IMR-90 (cell line): ENCODE measurements at regions not wholly inside any gene's neighbourhood (a gene's known extent, or its start where the extent isn't known, plus 50 kb on each side); places are given as distances from the start of the nearest gene placed in this dataset.

Experiments
- ATAC-seq: fragments of 200-7000 bp; cut with Tn5 transposase; 2 replicates; pipeline ENCODE4 v1.9.1; 2020; ENCODE audit warnings: low read depth, mild to moderate bottlenecking, moderate library complexity
- BruUV-seq: library from RNA; stranded (reverse); fragments of 400-500 nt; replicated peaks from 2 replicates; lab custom pipeline; 2021; lab: Mats Ljungman, UMichigan
- CTCF ChIA-PET: fragments of 300-600 bp; formaldehyde crosslinking; extraction: SDS; loops from one replicate; lab custom pipeline; 2021; ENCODE audit warnings: antibody characterized with exemption; lab: Yijun Ruan, JAX
- POLR2A ChIA-PET: fragments of 300-600 bp; sonication (Branson Sonifier 250); formaldehyde crosslinking; loops from one replicate; lab custom pipeline; 2022; ENCODE audit warnings: antibody characterized with exemption; ENCODE audit not compliant: unreplicated experiment; lab: Charles Lee
- DNase-seq: peaks from one replicate; pipeline ENCODE4 v3.0.0; 2013
- H2AFZ ChIP-seq: replicated peaks from 2 replicates; pipeline ENCODE3; 2013; ENCODE audit warnings: low read length, mild to moderate bottlenecking; ENCODE audit not compliant: poor library complexity
- H2AK5ac ChIP-seq: 2 replicates; pipeline ENCODE4 v1.6.1; 2013; ENCODE audit warnings: low read depth, low read length, inconsistent platforms
- H2AK9ac ChIP-seq: replicated peaks from 2 replicates; pipeline ENCODE3; 2013; ENCODE audit warnings: mild to moderate bottlenecking, low read depth, low read length, moderate library complexity; ENCODE audit not compliant: poor library complexity
- H2BK120ac ChIP-seq: 2 replicates; pipeline ENCODE4 v1.6.1; 2013; ENCODE audit warnings: low read depth, low read length, inconsistent platforms
- H2BK15ac ChIP-seq: 3 replicates; pipeline ENCODE4 v1.6.1; 2013; ENCODE audit warnings: low read depth, low read length, inconsistent platforms
- H2BK20ac ChIP-seq: 2 replicates; pipeline ENCODE4 v1.6.1; 2013; ENCODE audit warnings: low read depth, mild to moderate bottlenecking, inconsistent platforms, low read length, moderate library complexity
- H2BK5ac ChIP-seq: 2 replicates; pipeline ENCODE4 v1.6.1; 2013; ENCODE audit warnings: mild to moderate bottlenecking, low read depth, low read length, inconsistent platforms; ENCODE audit not compliant: poor library complexity, severe bottlenecking
- H3K14ac ChIP-seq: replicated peaks from 2 replicates; pipeline ENCODE4 v1.6.1; 2013; ENCODE audit warnings: low read depth, low read length, inconsistent platforms
- H3K18ac ChIP-seq: 2 replicates; pipeline ENCODE4 v1.6.1; 2013; ENCODE audit warnings: low read depth, low read length, control low read depth
- H3K23ac ChIP-seq: 2 replicates; pipeline ENCODE4 v1.6.1; 2013; ENCODE audit warnings: low read depth, low read length, inconsistent platforms
- H3K27ac ChIP-seq: 2 replicates; pipeline ENCODE4 v1.5.1; 2013; ENCODE audit warnings: mild to moderate bottlenecking, control low read depth, low read length; ENCODE audit not compliant: insufficient read depth
- H3K27me3 ChIP-seq: 2 replicates; pipeline ENCODE4 v1.6.1; 2013; ENCODE audit warnings: low read length; ENCODE audit not compliant: control insufficient read depth, insufficient read depth
- H3K36me3 ChIP-seq: 2 replicates; pipeline ENCODE4 v1.6.1; 2013; ENCODE audit warnings: low read length, mixed read lengths; ENCODE audit not compliant: control insufficient read depth, insufficient read depth
- H3K4ac ChIP-seq: 2 replicates; pipeline ENCODE4 v1.6.1; 2013; ENCODE audit warnings: low read depth, low read length, inconsistent platforms
- H3K4me1 ChIP-seq: 2 replicates; pipeline ENCODE4 v1.6.1; 2013; ENCODE audit warnings: low read length, mixed read lengths; ENCODE audit not compliant: control insufficient read depth, insufficient read depth
- H3K4me2 ChIP-seq: 2 replicates; pipeline ENCODE4 v1.6.1; 2013; ENCODE audit warnings: low read depth, mild to moderate bottlenecking, control low read depth, low read length, moderate library complexity
- H3K4me3 ChIP-seq: 2 replicates; pipeline ENCODE4 v1.5.1; 2013; ENCODE audit warnings: low read depth, mild to moderate bottlenecking, control low read depth, low read length, moderate library complexity; ENCODE audit not compliant: insufficient read depth
- H3K56ac ChIP-seq: 2 replicates; pipeline ENCODE4 v1.6.1; 2013; ENCODE audit warnings: low read length, inconsistent platforms; ENCODE audit not compliant: insufficient read depth; ENCODE audit errors: extremely low read depth
- H3K79me1 ChIP-seq, 2 experiments: 2 replicates each; pipeline ENCODE4 v1.6.1; 2013; ENCODE audit warnings: low read length in 2 of 2, inconsistent platforms in 1 of 2, low read depth in 1 of 2
- H3K9ac ChIP-seq: 2 replicates; pipeline ENCODE4 v1.6.1; 2013; ENCODE audit warnings: low read depth, low read length, control low read depth
- H3K9me1 ChIP-seq: 2 replicates; pipeline ENCODE4 v1.6.1; 2013; ENCODE audit warnings: low read length, inconsistent platforms; ENCODE audit not compliant: insufficient read depth
- H3K9me3 ChIP-seq: 2 replicates; pipeline ENCODE4 v1.6.1; 2013; ENCODE audit warnings: low read length; ENCODE audit not compliant: control insufficient read depth, insufficient read depth
- H4K20me1 ChIP-seq: 2 replicates; pipeline ENCODE4 v1.6.1; 2013; ENCODE audit warnings: low read length, inconsistent platforms; ENCODE audit not compliant: insufficient read depth
- H4K5ac ChIP-seq: 2 replicates; pipeline ENCODE4 v1.6.1; 2013; ENCODE audit warnings: mild to moderate bottlenecking, low read depth, low read length, control low read depth
- H4K8ac ChIP-seq, 2 experiments: 2 replicates each; pipeline ENCODE4 v1.6.1; 2013; ENCODE audit warnings: low read depth in 2 of 2, low read length in 2 of 2, control low read depth in 1 of 2, inconsistent platforms in 1 of 2
- H4K91ac ChIP-seq: 2 replicates; pipeline ENCODE4 v1.6.1; 2013; ENCODE audit warnings: low read depth, low read length, inconsistent platforms; ENCODE audit not compliant: insufficient read depth
- BHLHE40 ChIP-seq: fragments of 150-350 bp; IDR thresholded peaks from 2 replicates; pipeline ENCODE4 v1.6.1; 2016; ENCODE audit warnings: mild to moderate bottlenecking, low read depth, low read length
- CHD1 ChIP-seq: IDR thresholded peaks from 2 replicates; pipeline ENCODE4 v1.6.1; 2012; ENCODE audit warnings: low read depth, low read length, improper control_type of control experiment
- MAZ ChIP-seq: IDR thresholded peaks from 2 replicates; pipeline ENCODE4 v1.6.1; 2012; ENCODE audit warnings: low read depth, mild to moderate bottlenecking, low read length, improper control_type of control experiment, moderate library complexity, borderline replicate concordance
- NFE2L2 ChIP-seq: fragments of 150-350 bp; IDR thresholded peaks from 2 replicates; pipeline ENCODE4 v1.6.1; 2016; ENCODE audit warnings: low read depth, mild to moderate bottlenecking, low read length
- POLR2A ChIP-seq: IDR thresholded peaks from 2 replicates; pipeline ENCODE4 v1.6.1; 2012; ENCODE audit warnings: mild to moderate bottlenecking, low read depth, low read length
- RAD21 ChIP-seq: IDR thresholded peaks from 2 replicates; pipeline ENCODE4 v1.6.1; 2012; ENCODE audit warnings: low read length, improper control_type of control experiment
- RCOR1 ChIP-seq: IDR thresholded peaks from 2 replicates; pipeline ENCODE4 v1.6.1; 2012; ENCODE audit warnings: mild to moderate bottlenecking, low read length, improper control_type of control experiment; ENCODE audit not compliant: insufficient replicate concordance
- SMC3 ChIP-seq: fragments of 150-350 bp; IDR thresholded peaks from 2 replicates; pipeline ENCODE4 v1.6.1; 2016; ENCODE audit warnings: low read depth, mild to moderate bottlenecking, antibody characterized with exemption, low read length, moderate library complexity
- WGBS, 2 experiments: methylation state at CpG; one replicate each; pipeline versions ENCODE4 v1.1.5 to v1.1.7; 2013; ENCODE audit warnings: missing lambda C conversion rate in 2 of 2; ENCODE audit not compliant: insufficient read length in 1 of 2; ENCODE audit errors: extremely low coverage in 2 of 2; 5-methylcytosine and 5-hydroxymethylcytosine counted together
- dilution Hi-C: fragments of 300-500 bp; cut with HindIII; formaldehyde crosslinking; loops from one replicate; pipeline ENCODE4 v1.14.3; 2018; ENCODE audit warnings: low sequenced_read_pairs; ENCODE audit not compliant: unreplicated experiment
- in situ Hi-C: fragments of 300-500 bp; cut with MboI; formaldehyde crosslinking; loops from 3 replicates; pipeline ENCODE4 v1.14.3; 2019; ENCODE audit warnings: low sequenced_read_pairs, inconsistent platforms, mixed read lengths
- intact Hi-C: fragments of 100-400 bp; cut with micrococcal nuclease; formaldehyde crosslinking; loops from 2 replicates; pipeline ENCODE4 v1.10.0; 2022
- TF ChIP-seq, protein P1 (sequence below): fragments of 150-350 bp; IDR thresholded peaks from 2 replicates; pipeline ENCODE4 v1.6.1; 2017; ENCODE audit warnings: mild to moderate bottlenecking, antibody characterized with exemption, low read length, low read depth
- TF ChIP-seq, protein P2 (sequence below): fragments of 150-350 bp; IDR thresholded peaks from 2 replicates; pipeline ENCODE4 v1.6.1; 2016; ENCODE audit warnings: low read depth, mild to moderate bottlenecking, low read length, moderate library complexity, borderline replicate concordance
- TF ChIP-seq, protein P3 (sequence below): conservative IDR thresholded peaks from 2 replicates; pipeline ENCODE4 v1.5.1; 2012; ENCODE audit warnings: mild to moderate bottlenecking, low read depth, low read length, improper control_type of control experiment

DNA sequence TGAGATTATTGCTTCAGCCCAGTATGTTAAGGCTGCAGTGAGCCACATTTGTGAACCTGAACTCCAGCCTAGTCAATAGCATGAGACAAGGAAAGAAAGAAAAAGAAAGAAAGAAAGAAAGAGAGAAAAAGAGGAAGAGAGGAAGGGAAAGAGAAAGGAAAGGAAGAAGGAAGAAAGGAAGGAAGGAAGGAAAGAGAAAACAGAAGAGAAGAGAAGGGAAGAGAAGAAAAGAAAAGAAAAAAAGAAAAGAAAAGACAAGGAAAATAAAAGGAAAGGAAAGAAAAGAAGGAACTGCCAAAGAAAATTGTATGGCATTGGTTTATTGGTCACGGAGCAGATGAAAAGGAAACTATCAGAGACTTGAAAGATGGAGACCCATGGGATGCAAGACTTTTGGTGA is 1158.8 kb downstream of the OLFM4 start:
- Histone ChIP-seq H3K27me3 (no peaks in the 10 kb centered on the region), H2BK15ac (no peak overlapping the region), H3K4me1 (no peaks in the 10 kb centered on the region), H4K8ac (no peak overlapping the region), H4K20me1 (no peaks in the 10 kb centered on the region), H2AK9ac (no peak overlapping the region), H4K91ac (no peak overlapping the region), H3K14ac (no peak overlapping the region), H2AFZ (no peak overlapping the region), H3K79me1 (no peaks in the 10 kb centered on the region), H3K36me3 (no peaks in the 10 kb centered on the region), H2BK20ac (no peak overlapping the region), H3K56ac (no peak overlapping the region), H3K9me1 (no peaks in the 10 kb centered on the region), H3K27ac (no peak overlapping the region), H3K23ac (no peak overlapping the region), H3K4ac (no peak overlapping the region), H3K4me2 (no peak overlapping the region), H3K9me3 (no peaks in the 10 kb centered on the region; the same call in 1 of the 2 replicates), H3K18ac (no peak overlapping the region), H2BK5ac (no peak overlapping the region), H2BK120ac (no peak overlapping the region), H3K9ac (no peak overlapping the region), H3K4me3 (no peak overlapping the region), H2AK5ac (no peak overlapping the region), H4K5ac (no peak overlapping the region)
- BruUV-seq, result no TSS peak
- in situ Hi-C loops (no loop called here), intact Hi-C loops (no loop called here), dilution Hi-C loops (no loop called here)
- TF ChIP-seq SMC3 (no peak), RAD21 (no peak), POLR2A (no peak), BHLHE40 (no peak), RCOR1 (no peak), NFE2L2 (no peak), CHD1 (no peak), MAZ (no peak)
- TF ChIP-seq, protein P1, sequence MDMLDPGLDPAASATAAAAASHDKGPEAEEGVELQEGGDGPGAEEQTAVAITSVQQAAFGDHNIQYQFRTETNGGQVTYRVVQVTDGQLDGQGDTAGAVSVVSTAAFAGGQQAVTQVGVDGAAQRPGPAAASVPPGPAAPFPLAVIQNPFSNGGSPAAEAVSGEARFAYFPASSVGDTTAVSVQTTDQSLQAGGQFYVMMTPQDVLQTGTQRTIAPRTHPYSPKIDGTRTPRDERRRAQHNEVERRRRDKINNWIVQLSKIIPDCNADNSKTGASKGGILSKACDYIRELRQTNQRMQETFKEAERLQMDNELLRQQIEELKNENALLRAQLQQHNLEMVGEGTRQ, result no peak
- TF ChIP-seq, protein P2, sequence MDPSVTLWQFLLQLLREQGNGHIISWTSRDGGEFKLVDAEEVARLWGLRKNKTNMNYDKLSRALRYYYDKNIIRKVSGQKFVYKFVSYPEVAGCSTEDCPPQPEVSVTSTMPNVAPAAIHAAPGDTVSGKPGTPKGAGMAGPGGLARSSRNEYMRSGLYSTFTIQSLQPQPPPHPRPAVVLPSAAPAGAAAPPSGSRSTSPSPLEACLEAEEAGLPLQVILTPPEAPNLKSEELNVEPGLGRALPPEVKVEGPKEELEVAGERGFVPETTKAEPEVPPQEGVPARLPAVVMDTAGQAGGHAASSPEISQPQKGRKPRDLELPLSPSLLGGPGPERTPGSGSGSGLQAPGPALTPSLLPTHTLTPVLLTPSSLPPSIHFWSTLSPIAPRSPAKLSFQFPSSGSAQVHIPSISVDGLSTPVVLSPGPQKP, result no peak
- TF ChIP-seq, protein P3, sequence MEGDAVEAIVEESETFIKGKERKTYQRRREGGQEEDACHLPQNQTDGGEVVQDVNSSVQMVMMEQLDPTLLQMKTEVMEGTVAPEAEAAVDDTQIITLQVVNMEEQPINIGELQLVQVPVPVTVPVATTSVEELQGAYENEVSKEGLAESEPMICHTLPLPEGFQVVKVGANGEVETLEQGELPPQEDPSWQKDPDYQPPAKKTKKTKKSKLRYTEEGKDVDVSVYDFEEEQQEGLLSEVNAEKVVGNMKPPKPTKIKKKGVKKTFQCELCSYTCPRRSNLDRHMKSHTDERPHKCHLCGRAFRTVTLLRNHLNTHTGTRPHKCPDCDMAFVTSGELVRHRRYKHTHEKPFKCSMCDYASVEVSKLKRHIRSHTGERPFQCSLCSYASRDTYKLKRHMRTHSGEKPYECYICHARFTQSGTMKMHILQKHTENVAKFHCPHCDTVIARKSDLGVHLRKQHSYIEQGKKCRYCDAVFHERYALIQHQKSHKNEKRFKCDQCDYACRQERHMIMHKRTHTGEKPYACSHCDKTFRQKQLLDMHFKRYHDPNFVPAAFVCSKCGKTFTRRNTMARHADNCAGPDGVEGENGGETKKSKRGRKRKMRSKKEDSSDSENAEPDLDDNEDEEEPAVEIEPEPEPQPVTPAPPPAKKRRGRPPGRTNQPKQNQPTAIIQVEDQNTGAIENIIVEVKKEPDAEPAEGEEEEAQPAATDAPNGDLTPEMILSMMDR, result no peak
- DNase-seq (no peak), ATAC-seq (no peak)
- ChIA-PET CTCF (no interaction called here), POLR2A (no interaction called here)
- whole genome bisulfite sequencing, 2 experiments, result no CpG with 5 or more reads among the region's 1 CpG
